Left lobe of liver (tissue), 2 donors: ENCODE measurements at regions not wholly inside any gene's neighbourhood (a gene's known extent, or its start where the extent isn't known, plus 50 kb on each side); places are given as distances from the start of the nearest gene placed in this dataset.

Source experiments
- ATAC-seq: fragments of 200-7000 bp; cut with Tn5 transposase; one replicate; pipeline ENCODE4 v1.9.1; 2020; ENCODE audit warnings: mild to moderate bottlenecking, moderate library complexity
- DNase-seq: peaks from one replicate; pipeline ENCODE4 v3.0.0-alpha.2; 2020; ENCODE audit warnings: low spot score
- donor health status: DM: no; HTN: no; CAD: no; lungs with moderate emphysema.
- donor health status: DM: no; HTN: yes; CAD: no.

- DNase-seq (no peak), ATAC-seq (no peak)
Measured at GRCh38 chr2:13066676-13067075, 349.9 kb downstream of the TRIB2 start.

- DNase-seq, result no peak
- ATAC-seq, result no peak
Measured at GRCh38 chr2:13067508-13067907, 350.8 kb downstream of the TRIB2 start.

GRCh38 chr2:13089971-13090370 lies 373.2 kb downstream of the TRIB2 start:
- ATAC-seq (no peak), DNase-seq (no peak)

- no peak for DNase-seq
- ATAC-seq, result no peak
Measured at GRCh38 chr2:13091455-13091854, 374.7 kb downstream of the TRIB2 start.

- ATAC-seq (no peak), DNase-seq (no peak)
Measured at GRCh38 chr2:13091861-13092378, 375.2 kb downstream of the TRIB2 start.

- ATAC-seq, result no peak
- no peak for DNase-seq
Measured at GRCh38 chr2:13093416-13093991, 376.8 kb downstream of the TRIB2 start.

- DNase-seq (no peak), ATAC-seq (no peak)
Measured at GRCh38 chr2:13102397-13103063, 385.8 kb downstream of the TRIB2 start.

- ATAC-seq (no peak), DNase-seq (no peak)
Measured at GRCh38 chr2:13103151-13103550, 386.4 kb downstream of the TRIB2 start.

GRCh38 chr2:13103778-13104493 lies 387.2 kb downstream of the TRIB2 start:
- DNase-seq (no peak), ATAC-seq (no peak)

GRCh38 chr2:13104723-13105122 lies 388.0 kb downstream of the TRIB2 start:
- no peak for DNase-seq
- peak; percentile 43 for ATAC-seq

GRCh38 chr2:13106302-13106701 lies 389.6 kb downstream of the TRIB2 start:
- ATAC-seq, result no peak
- DNase-seq, result no peak

- ATAC-seq (no peak), DNase-seq (no peak)
Measured at GRCh38 chr2:13109516-13109915, 392.8 kb downstream of the TRIB2 start.

- ATAC-seq (no peak), DNase-seq (no peak)
Measured at GRCh38 chr2:13110825-13111224, 394.1 kb downstream of the TRIB2 start.

GRCh38 chr2:13113002-13113401 lies 396.3 kb downstream of the TRIB2 start:
- ATAC-seq, result no peak

GRCh38 chr2:13114391-13114790 lies 397.7 kb downstream of the TRIB2 start:
- ATAC-seq (peak; percentile 98), DNase-seq (peak; percentile 48)

More at GRCh38 chr2:13113002-13113401, 396.3 kb downstream of the TRIB2 start:
- DNase-seq, result no peak

- DNase-seq (no peak), ATAC-seq (peak; percentile 25)
Measured at GRCh38 chr2:13115643-13116042, 398.9 kb downstream of the TRIB2 start.

GRCh38 chr2:13121096-13121495 lies 404.4 kb downstream of the TRIB2 start:
- peak; percentile 78 for ATAC-seq
- DNase-seq, result no peak

GRCh38 chr2:13128139-13128538 lies 411.4 kb downstream of the TRIB2 start:
- no peak for DNase-seq
- no peak for ATAC-seq

- ATAC-seq (peak; percentile 62), DNase-seq (no peak)
Measured at GRCh38 chr2:13135369-13135768, 418.6 kb downstream of the TRIB2 start.

GRCh38 chr2:13135856-13136255 lies 419.1 kb downstream of the TRIB2 start:
- peak; percentile 78 for DNase-seq

GRCh38 chr2:13137679-13138078 lies 420.9 kb downstream of the TRIB2 start:
- ATAC-seq, result no peak
- DNase-seq, result no peak

More at GRCh38 chr2:13135856-13136255, 419.1 kb downstream of the TRIB2 start:
- peak; percentile 98 for ATAC-seq

- ATAC-seq (no peak), DNase-seq (no peak)
Measured at GRCh38 chr2:13141315-13141714, 424.6 kb downstream of the TRIB2 start.
